ENCODE measurements at regions not wholly inside any gene's neighbourhood (a gene's known extent, or its start where the extent isn't known, plus 50 kb on each side); places are given as distances from the start of the nearest gene placed in this dataset.

DNA sequence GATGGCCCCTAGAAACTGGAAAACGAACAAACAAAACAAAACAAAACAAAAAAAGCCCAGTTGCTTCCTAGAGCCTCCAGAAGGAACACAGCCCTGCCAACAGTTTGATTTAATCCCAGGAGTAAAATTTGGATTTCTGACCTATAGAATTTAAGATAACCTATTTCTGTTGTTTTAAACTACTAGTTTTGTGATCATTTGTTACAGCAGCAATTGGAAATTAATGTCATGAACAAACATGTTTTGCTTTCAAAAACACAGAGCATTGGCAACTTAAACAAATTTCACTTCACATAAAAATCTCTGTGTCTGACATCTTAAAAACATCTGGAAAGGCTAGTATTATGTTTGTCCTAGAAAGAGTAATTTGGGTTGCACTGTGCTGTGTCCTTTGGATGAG, 437.3 kb downstream of the METTL15 start:
- no peak for DNase-seq (ENCODE audit: low read depth, low spot score)

DNA sequence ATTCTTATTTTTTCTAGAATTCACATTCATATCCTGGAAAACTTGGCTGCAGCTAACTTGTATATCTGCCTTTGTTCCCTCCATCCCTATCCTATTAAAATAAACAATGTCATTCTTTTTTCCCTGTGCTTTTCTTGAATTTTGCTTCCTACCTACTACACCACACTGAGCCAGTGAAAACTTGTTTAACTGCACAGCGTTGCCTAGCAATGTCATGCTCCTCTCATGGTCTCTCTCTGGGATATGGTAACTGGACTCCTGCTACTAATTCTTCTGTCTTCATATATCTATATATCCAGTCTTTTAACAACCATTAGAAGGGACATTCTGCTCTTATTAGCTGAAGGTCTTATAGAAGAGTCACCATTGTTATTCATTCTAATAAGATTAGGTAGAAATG, 434.4 kb downstream of the METTL15 start:
- no peak for DNase-seq (ENCODE audit: low read depth, low spot score)

DNA sequence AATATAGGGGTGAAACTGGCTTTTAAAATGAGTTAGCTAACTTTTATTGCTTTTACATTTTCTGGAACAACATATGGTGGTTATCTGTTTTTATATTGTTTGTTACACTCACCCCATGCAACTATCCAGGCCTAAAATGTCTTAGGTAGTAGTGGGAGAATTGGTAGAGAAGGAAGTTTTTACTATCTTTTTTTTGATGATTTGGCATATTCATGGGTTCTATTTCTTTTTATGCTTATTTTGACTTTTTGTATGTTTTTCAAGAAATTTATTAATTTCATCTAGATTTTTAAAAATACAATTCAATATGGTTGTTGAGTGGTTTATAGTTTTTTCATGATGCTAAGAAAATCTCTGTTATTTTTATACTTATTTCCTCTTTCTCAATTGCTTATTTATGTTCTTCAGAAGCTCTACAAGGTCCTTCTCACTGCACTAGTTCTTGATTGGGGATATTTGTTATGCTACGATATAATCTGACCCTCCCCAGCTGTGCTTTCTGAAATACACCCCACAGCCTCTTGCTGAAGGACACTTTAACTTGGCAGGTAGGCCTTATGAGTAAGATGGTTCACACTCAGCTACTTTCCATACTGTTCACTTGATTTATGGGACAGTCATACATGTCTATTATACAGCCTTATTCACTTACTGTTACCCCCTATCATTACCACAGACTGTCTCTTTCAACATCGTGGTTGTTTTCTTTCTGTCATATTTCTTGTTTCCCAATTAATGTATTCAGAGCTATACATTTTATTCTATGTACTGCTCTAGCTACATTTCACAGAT, 431.2 kb downstream of the METTL15 start:
- no peak for DNase-seq (ENCODE audit: low read depth, low spot score)

DNA sequence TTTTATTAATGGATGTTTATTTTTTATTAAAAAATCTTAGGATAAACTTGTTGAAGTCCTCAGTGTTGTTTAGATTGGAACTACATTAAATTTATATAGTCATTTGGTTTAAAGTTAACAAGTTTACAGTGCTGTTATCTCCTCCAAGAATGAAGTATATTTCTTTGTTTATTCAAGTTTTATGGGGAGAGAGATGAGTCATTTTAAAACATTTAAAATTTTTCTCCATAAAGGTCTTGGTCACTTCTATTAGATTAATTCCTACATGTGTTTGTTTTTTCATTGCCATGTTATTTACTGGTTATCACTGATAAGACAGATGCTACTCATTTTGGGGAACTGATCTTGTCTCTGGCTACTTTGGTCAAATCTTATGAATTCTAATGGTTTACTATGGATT, 429.6 kb downstream of the METTL15 start:
- no peak for DNase-seq (ENCODE audit: low read depth, low spot score)

DNA sequence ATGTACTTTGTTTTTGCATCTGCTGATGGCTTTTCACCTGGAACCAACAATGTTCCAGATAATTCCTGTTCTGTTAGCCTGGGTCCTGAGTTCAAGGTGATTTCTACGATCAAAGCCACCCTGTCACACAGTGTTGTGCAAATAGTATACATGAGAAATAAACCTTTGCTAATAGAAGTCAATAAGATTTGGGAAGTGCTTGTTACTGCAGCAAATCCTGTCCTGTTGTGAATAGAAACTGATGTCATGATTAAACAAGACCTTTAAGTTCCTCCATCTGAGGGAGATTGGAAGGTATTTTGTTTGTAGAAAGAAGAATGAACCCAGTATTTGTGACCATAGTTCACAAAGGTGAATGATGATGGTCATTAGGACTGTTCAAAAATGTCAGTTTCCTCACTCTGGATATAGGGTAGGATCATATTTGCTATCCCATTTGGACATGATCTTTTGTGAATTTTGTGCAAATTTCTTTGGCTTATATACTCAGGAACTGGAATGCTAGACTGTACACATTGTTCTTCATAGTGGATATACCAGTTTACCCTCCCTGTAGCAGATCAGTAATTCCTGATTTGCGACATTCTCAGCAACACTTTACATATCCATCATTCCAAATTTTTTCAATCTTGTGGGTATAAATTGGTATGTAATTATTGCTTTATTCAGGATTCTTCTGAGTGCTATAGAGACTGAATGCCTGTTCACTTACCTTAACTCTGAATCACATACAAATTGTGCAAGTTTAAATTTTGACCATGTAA, 428.5 kb downstream of the METTL15 start:
- DNase-seq (ENCODE audit: low read depth, low spot score) = no peak

DNA sequence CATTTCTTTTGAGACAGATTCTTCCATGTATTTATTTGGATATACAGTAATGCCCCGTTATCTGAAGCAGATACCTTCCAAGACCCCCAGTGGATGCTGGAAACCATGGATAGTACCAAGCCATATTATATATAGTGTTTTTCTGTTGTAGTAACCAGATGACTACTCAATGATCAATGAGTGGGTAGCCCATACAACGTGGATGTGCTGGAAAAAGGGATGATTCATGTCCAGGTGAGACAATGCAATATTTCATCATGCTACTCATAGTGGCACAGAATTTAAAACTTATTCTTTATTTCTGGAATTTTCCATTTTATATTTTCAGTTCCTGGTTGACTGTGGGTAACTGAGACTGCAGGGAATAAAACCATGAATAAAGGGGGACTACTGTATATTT, 427.5 kb downstream of the METTL15 start:
- no peak for DNase-seq (ENCODE audit: low read depth, low spot score)

DNA sequence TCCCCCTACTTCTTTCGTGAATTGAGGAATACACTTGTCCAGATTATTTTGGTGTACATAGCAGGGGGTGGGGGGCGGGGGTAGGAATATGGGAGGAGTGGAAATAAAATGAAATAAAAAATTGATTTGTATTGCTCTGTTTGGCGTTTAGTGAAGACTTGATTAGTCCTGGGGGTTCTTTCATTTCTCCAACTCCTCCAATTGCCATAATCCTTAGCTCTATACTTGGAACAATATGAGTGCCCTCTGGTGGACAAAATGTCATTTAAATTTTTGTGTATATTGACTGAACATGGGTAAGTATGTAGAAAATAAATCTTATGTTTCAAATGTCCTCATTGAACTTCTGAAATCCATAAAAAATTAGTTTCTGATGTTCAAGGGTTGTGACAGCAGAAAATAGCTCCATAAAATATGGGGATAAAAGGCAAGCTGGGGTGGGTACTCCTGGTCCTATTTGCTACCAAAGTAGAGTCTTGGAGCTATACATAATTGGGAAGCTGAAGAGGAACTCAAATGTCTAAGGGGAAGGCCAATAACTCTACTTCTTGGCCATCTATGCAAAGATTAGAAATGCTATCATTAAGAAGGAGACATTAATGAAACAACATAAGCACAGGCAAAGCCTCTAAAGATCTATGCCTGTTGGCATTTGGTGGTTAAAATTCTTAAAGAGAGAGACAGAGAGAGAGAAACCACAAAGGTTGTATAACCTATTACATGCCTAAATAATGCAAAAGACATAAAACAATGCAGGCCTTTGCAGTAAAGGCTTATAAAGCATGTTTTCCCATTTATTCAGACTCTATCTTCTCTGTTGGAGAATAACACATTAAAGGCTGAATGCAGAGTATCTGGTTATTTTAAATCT, 421.6 kb downstream of the METTL15 start:
- peak; percentile 64 for DNase-seq (ENCODE audit: low read depth, low spot score)

DNA sequence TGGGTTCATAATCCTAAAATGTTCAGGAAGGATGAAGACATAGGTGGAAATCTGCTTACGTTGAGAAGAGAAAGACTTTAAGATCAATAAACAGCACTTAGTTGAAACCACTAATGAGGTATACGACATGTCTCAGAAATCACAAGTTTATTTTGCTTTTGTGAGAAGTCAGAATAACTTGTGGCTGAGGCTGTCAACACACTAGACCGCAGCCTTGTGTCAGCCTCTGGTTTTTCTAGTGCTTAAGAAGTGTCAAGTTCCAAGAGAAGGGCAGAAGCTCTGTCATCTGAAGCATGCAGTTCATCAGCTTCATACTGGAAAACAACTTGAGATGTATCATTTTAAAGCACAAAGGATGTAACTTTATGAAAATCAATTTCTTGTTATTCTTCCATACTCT, 420.9 kb downstream of the METTL15 start:
- peak; percentile 65 for DNase-seq (ENCODE audit: low read depth, low spot score)

DNA sequence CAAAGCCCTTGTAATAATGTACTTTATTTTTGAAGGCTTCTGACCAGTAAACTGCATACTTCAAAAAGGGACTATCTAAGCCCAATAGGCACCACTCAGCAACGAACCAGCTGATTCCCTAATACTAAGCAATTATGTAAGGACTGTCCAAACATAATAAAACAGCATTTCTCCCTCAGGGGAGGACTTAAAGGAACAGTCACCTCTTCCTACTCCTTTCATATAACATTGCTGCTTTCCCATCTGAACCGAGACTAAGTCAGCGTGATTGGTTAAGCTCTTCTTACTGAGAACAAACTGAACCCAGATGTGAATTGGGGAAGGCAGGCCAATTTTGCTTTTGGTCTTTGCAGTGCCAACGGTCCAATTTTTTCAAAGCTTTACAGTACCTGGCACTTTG, 420.0 kb downstream of the METTL15 start:
- DNase-seq (ENCODE audit: low read depth, low spot score) = no peak

DNA sequence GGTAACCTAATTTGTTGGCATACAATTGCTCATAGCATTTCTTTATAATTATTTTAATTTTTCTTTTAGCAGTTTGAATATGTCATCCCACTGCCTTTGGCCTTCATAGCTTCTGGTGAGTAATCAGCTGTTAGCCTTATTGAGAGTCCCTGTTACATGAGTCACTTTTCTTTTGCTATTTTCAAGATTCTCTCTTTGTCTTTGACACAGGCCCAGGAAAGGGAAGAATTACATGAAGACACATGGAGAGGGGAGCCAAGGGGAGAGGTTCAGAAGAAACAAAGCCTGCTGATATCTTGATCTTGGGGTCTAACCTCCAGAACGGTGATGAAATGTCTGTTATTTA, 418.2 kb downstream of the METTL15 start:
- DNase-seq (ENCODE audit: low read depth, low spot score) = no peak

DNA sequence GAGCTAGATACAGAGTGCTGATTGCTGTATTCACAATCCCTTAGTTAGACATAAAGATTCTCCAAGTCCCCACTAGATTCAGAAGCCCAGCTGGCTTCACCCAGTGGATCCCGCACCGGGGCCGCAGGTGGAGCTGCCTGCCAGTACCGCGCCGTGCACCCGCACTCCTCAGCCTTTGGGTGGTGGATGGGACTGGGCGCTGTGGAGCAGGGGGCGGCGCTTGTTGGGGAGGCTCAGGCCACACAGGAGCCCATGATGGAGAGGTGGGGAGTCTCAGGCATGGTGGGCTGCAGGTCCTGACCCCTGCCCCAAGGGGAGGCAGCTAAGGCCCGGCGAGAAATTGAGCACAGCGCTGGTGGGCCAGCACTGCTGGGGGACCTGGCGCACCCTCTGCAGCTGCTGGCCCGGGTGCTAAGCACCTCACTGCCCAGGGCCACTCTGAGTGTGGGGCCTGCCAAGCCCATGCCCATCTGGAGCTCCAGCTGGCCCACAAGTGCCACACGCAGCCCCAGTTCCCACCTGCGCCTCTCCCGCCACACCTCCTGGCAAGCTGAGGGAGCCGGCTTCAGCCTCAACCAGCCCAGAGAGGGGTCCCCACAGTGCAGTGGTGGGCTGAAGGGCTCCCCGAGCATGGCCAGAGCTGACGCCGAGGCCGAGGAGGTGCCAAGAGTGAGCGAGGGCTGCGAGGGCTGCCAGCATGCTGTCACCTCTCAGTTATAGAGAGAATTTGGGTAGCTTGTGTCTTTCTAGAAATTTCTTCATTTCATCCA, 417.6 kb downstream of the METTL15 start:
- no peak for DNase-seq (ENCODE audit: low read depth, low spot score)

DNA sequence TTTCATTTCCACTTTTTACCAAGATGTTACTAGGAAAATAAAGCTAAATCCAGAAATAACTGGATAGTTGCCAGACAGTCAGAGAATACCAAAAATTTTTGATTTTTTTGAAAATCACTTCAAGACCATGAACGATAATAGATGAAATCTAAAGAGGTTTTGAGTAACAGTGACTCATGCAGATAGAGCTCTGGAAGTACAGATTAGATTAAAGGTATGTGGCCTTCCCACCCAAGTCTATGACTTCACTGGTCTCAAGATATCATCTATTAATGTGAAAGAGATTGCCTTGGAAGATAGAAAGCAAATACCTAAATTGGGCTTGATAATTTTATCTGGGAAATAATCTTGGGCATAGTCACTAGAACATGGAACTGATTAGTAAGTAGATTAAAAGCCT, 415.9 kb downstream of the METTL15 start:
- no peak for DNase-seq (ENCODE audit: low read depth, low spot score)

DNA sequence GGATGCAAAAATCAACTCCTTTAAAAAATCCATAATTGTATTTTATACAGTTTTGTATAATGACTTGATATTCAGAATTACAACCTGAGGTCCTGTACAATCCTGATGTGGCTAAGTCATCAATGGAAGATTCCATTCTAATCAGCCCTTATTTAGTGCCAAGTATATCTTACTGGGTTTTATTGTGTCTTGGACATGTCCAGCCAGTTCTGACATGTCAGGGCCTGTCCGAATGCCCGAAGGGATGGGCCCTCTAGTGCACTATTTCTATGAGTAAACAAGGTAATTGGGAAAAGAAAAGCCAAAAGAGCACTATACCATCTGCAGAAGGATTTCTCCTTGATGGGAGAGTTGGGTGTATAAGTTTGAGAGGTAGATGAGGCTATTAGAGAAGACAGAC, 412.9 kb downstream of the METTL15 start:
- DNase-seq (ENCODE audit: low read depth, low spot score) = no peak

DNA sequence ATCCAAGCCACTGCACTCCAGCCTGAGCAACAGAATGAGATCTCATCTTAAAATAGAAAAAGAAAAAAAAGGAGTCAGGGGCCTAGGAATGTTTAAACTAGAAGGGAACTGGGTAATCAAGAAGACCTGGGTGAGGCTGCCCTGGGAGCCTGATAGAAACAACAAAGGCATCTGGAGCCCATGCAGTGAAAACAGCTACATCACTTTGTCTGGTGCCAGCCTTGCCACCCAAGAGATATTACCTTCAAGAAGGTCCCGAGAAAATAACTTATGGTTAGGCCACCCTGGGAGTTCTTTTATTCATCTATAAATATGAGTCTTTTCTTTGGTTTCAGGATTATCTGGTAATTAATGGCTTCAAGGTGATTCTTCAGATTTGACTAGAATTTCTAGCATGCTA, 412.1 kb downstream of the METTL15 start:
- DNase-seq (ENCODE audit: low read depth, low spot score) = no peak

DNA sequence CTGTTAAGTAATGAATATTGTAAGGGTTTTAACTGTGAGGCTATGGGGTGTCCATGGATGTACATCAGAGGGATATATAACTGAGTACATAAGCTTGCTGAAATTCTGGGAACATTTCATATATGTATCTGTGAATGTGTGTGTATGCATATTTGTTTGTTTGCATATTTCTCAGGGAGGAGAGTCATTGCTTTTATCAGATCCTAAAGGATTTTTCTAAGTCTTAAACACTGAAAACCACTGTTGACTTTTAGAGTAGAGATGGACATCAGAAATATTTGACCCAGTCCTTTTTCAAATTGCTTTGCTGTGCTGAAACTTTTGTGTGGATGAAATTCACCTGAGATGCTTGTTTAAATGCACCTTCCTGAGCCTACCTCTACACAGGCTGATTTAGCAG, 410.6 kb downstream of the METTL15 start:
- no peak for DNase-seq (ENCODE audit: low read depth, low spot score)

DNA sequence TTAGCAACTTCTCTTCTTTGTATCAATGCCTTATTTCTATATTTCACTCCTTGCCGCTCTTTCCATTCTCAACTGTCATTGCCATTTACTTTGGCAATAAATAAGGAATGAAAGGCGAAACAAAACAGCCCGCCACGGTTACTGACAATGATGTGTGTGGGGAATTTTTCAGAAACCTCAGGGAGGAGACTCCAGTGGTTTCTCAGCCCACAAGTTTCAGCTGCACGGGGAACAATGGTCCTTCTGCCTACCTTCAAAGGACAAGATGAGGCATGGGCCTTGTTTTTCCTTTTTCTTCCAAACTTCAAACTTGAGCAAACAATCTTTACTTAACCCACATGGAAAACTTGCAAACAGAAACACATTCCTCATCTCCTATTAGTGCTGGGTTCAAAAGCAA, 409.4 kb downstream of the METTL15 start:
- DNase-seq (ENCODE audit: low read depth, low spot score) = peak; percentile 76

DNA sequence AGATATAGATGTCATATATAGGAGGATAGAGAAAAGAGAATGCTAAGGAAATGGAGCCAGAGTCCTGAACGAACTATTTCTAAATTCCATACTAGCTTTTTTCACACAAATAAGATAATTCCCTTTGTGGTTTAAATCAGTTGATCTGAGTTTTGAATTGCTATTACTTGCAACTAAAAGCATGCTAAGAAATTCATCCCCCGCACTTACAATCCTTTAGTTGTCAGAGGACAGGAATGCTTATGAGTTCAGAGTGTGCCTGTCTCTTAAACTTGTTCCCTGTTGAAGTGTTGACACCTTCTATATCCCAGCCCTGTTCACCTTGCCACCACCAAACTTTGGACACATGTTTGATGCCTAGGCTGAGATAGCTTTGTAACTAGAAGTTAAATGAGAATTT, 406.2 kb downstream of the METTL15 start:
- DNase-seq (ENCODE audit: low read depth, low spot score) = peak; percentile 10

DNA sequence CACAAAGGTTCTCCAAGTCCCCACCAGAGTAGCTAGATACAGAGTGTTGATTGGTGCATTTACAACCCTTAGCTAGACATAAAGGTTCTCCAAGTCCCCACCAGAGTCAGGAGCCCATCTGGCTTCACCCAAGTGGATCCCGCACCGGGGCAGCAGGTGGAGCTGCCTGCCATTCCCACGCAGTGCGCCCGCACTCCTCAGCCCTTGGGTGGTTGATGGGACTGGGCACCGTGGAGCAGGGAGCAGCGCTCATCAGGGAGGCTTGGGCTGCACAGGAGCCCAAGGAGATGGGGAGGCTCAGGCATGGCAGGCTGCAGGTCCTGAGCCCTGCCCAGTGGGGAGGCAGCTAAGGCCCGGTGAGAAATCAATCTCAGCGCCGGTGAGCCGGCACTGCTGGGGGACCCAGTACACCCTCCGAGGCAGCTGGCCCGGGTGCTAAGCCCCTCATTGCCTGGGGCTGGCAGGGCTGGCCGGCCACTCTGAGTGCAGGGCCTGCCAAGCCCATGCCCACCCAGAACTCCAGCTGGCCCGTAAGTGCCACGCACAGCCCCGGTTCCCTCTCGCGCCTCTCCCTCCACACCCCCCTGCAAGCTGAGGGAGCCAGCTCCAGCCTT, 404.1 kb downstream of the METTL15 start:
- DNase-seq (ENCODE audit: low read depth, low spot score) = no peak

DNA sequence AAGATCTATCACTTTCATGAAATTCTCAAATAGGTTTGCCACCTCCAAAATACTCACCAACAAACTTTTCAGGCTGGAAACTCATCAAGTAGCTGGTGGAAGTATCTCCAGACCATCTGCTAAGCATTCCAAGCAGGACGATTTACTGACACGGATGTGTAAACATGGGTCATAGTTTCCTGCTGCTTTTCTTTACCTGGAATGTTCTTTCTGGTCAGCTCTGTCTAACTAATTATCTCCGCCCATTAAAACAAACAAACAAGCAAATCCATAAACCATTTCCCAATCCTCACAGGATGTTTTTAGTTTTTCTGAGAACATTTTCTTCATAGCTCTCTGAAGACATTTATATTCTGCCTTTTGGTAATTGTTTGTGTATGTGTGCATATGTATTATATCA, 397.0 kb downstream of the METTL15 start:
- no peak for DNase-seq (ENCODE audit: low read depth, low spot score)

DNA sequence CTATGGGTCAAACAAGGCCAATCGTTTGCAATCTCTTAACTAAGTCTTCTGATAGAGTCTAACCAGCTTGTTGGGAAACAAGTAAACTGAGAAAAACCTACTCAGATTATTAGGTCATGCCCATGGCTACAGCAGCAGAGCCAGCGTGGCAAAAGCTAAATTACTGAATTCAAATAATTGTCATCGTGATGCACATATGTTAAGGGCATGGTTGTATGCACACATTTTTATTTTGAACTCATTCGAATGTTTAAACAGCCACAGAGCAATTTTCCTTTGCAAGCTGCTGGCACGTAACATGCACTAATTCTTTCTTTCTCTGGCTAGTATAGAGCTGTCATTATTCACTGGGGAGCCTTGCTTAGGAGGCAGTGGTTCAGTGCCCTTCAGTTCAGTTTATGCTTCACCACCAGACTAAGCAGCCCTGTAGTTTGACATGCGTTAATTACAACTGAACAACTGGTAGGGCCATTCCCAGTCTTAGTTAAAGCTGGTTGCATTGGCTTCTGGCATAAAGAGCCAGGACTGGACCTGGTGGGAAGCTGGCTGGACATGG, 396.4 kb downstream of the METTL15 start:
- no peak for DNase-seq (ENCODE audit: low read depth, low spot score)

DNA sequence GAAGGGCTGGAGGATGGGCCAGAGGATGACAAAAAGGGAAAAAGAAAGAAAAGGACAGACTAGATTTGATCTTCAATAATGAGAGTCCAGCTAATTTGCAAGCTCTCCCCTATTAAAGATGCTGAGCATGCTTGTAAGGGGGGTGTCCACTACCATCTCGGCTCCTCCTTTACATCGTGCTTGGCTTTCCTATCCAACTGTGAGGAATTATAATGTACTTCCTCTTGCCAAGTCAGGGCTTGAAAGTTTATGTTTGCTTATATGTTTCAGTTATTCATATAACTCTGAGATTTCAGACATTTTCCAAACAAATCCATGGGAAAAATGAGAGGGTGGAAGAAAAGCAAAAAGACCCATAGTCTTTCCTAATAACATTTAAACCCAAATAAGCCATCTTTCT, 387.1 kb downstream of the METTL15 start:
- DNase-seq (ENCODE audit: low read depth, low spot score) = no peak
